Nephron (organoid): ENCODE measurements at regions not wholly inside any gene's neighbourhood (a gene's known extent, or its start where the extent isn't known, plus 50 kb on each side); places are given as distances from the start of the nearest gene placed in this dataset.

Source experiments
- H3K27ac Mint-ChIP-seq, 3 experiments: 2 replicates each; pipeline ENCODE4 v1.8.0; 2020; ENCODE audit warnings: mixed read lengths in 3 of 3, mild to moderate bottlenecking in 2 of 3, moderate library complexity in 1 of 3
- H3K27me3 Mint-ChIP-seq: 2 replicates; pipeline ENCODE4 v1.8.0; 2021; ENCODE audit warnings: low read depth, mild to moderate bottlenecking, moderate library complexity, mixed read lengths
- H3K36me3 Mint-ChIP-seq: 2 replicates; pipeline ENCODE4 v1.8.0; 2020; ENCODE audit warnings: low read depth, mixed read lengths
- H3K4me1 Mint-ChIP-seq: 2 replicates; pipeline ENCODE4 v1.8.0; 2020; ENCODE audit warnings: mixed read lengths
- H3K4me3 Mint-ChIP-seq, 3 experiments: 2 replicates each; pipeline ENCODE4 v1.8.0; 2020; ENCODE audit warnings: mild to moderate bottlenecking in 3 of 3, mixed read lengths in 3 of 3, moderate library complexity in 2 of 3
- H3K9me3 Mint-ChIP-seq: 2 replicates; pipeline ENCODE4 v1.8.0; 2020; ENCODE audit warnings: mixed read lengths
- TF ChIP-seq, protein P1 (sequence below), 3 experiments: fragments of 200-600 bp; sonication (generic); IDR thresholded peaks; one replicate each; pipeline ENCODE4 v1.5.0; 2021; ENCODE audit warnings: antibody characterized with exemption in 3 of 3; ENCODE audit not compliant: unreplicated experiment in 3 of 3

DNA sequence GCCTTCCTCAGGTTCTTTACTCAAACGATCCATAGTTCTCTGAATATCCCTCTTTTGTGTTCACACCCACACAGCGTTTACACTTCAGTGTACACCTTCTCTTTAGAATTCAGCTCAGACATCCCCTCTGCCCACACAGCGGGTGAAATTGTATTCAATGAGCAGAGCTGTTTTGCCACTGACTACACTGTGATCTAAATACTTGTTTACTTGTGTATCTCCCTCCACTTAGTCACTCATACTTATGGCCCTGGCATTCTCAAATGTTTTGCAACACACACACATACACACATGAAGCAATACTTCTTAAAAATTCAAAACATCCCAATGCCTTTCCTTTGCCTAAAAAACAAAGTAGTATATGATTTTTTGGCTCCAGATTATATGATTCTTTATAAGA lies 297.1 kb downstream of the TMX3 start:
- Mint-ChIP-seq H3K27me3 (no peaks in the 10 kb centered on the region), H3K36me3 (no peaks in the 10 kb centered on the region), H3K4me1 (peaks cover 16% of the 10 kb centered on the region), H3K4me3 (no peak overlapping the region), H3K9me3 (peaks cover 10% of the 10 kb centered on the region), H3K27ac (peak overlapping the region in 2 of 3 experiments; percentile 8 to 58)
- TF ChIP-seq, protein P1, sequence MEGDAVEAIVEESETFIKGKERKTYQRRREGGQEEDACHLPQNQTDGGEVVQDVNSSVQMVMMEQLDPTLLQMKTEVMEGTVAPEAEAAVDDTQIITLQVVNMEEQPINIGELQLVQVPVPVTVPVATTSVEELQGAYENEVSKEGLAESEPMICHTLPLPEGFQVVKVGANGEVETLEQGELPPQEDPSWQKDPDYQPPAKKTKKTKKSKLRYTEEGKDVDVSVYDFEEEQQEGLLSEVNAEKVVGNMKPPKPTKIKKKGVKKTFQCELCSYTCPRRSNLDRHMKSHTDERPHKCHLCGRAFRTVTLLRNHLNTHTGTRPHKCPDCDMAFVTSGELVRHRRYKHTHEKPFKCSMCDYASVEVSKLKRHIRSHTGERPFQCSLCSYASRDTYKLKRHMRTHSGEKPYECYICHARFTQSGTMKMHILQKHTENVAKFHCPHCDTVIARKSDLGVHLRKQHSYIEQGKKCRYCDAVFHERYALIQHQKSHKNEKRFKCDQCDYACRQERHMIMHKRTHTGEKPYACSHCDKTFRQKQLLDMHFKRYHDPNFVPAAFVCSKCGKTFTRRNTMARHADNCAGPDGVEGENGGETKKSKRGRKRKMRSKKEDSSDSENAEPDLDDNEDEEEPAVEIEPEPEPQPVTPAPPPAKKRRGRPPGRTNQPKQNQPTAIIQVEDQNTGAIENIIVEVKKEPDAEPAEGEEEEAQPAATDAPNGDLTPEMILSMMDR (IDR thresholded peaks at IDR 0.05; ENCODE audit: unreplicated experiment in 3 of 3), result no peak

- TF ChIP-seq, protein P1 (IDR thresholded peaks at IDR 0.05; ENCODE audit: unreplicated experiment in 3 of 3), result no peak
- Mint-ChIP-seq H3K27me3 (no peaks in the 10 kb centered on the region), H3K4me1 (peaks cover 16% of the 10 kb centered on the region), H3K27ac (peak overlapping the region in 2 of 3 experiments; percentile 8 to 58), H3K9me3 (peaks cover 10% of the 10 kb centered on the region), H3K4me3 (no peak overlapping the region), H3K36me3 (no peaks in the 10 kb centered on the region)
Measured at GRCh38 chr18:68417166-68417799, 297.6 kb downstream of the TMX3 start.

DNA sequence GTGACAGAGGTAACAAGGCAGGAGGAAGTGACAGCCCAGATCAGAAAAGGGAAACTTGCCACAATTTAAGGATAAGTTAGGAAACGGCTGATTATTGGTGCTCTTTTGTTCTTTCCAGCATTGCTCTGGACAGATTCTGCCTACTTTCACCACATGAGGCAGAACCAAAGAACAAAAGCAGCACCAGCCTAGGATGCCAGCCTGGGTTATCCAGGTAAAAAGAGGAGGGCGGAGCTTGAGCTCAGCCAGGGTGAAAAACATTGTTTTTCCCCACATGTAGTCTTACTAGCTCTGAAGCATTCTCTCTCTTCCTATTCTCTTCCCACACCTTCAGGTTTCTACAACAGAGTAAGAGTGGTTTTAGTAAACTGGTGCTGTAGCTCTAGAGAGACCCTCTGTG lies 300.5 kb downstream of the TMX3 start:
- Mint-ChIP-seq H3K9me3 (peaks cover 4% of the 10 kb centered on the region), H3K4me1 (peaks cover 34% of the 10 kb centered on the region), H3K36me3 (no peaks in the 10 kb centered on the region), H3K27ac (no peak overlapping the region), H3K27me3 (no peaks in the 10 kb centered on the region), H3K4me3 (no peak overlapping the region)
- TF ChIP-seq, protein P1 (IDR thresholded peaks at IDR 0.05; ENCODE audit: unreplicated experiment in 3 of 3), result no peak

DNA sequence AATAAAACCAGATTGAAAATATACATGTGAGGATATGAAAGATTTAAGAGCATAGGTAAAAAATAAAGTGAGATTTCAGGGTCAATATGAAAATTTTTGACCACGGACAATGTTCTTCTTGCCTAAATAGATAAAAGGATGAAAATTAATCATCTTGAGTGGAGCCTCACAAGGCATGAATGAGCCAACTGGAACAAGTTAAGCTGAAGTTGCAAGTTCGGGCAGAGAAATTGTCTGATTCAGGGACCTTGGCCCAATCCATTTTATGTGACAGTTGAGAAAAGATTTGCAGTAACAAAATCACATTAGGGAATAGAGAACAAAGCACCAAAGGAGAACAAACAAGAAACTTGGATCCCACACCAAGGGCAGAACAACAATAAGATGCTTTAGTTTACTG lies 305.3 kb downstream of the TMX3 start:
- Mint-ChIP-seq H3K27ac (peak overlapping the region in 2 of 3 experiments; percentile 5 to 76), H3K27me3 (no peaks in the 10 kb centered on the region), H3K4me3 (no peak overlapping the region), H3K4me1 (peaks cover 35% of the 10 kb centered on the region), H3K9me3 (no peaks in the 10 kb centered on the region), H3K36me3 (no peaks in the 10 kb centered on the region)
- TF ChIP-seq, protein P1 (IDR thresholded peaks at IDR 0.05; ENCODE audit: unreplicated experiment in 3 of 3), result no peak

GRCh38 chr18:68406761-68407160 lies 308.1 kb downstream of the TMX3 start:
- TF ChIP-seq, protein P1 (IDR thresholded peaks at IDR 0.05; ENCODE audit: unreplicated experiment in 3 of 3), result no peak
- no peaks in the 10 kb centered on the region for H3K9me3 Mint-ChIP-seq
- peak overlapping the region; percentile 3 to 19 (median 18) for H3K27ac Mint-ChIP-seq

GRCh38 chr18:68402784-68403183 lies 312.1 kb downstream of the TMX3 start:
- Mint-ChIP-seq H3K4me1 (peaks cover 20% of the 10 kb centered on the region), H3K27me3 (no peaks in the 10 kb centered on the region), H3K36me3 (no peaks in the 10 kb centered on the region), H3K4me3 (no peak overlapping the region), H3K27ac (no peak overlapping the region), H3K9me3 (no peaks in the 10 kb centered on the region)
- TF ChIP-seq, protein P1 (IDR thresholded peaks at IDR 0.05; ENCODE audit: unreplicated experiment in 3 of 3), result no peak

More at GRCh38 chr18:68406761-68407160, 308.1 kb downstream of the TMX3 start:
- no peak overlapping the region for H3K4me3 Mint-ChIP-seq
- peaks cover 33% of the 10 kb centered on the region for H3K4me1 Mint-ChIP-seq
- H3K36me3 Mint-ChIP-seq, result no peaks in the 10 kb centered on the region
- no peaks in the 10 kb centered on the region for H3K27me3 Mint-ChIP-seq
